DND-41 (cell line): ENCODE measurements at regions not wholly inside any gene's neighbourhood (a gene's known extent, or its start where the extent isn't known, plus 50 kb on each side); places are given as distances from the start of the nearest gene placed in this dataset.

Source experiments
- ATAC-seq: fragments of 200-7000 bp; cut with Tn5 transposase; 3 replicates; pipeline ENCODE4 v1.9.1; 2021; ENCODE audit warnings: low read depth; ENCODE audit not compliant: insufficient read depth
- DNase-seq: peaks from one replicate; pipeline ENCODE4 v3.0.0-alpha.2; 2020
- H2AFZ ChIP-seq: 2 replicates; pipeline ENCODE4 v1.6.0; 2012; ENCODE audit warnings: low read depth, low read length
- H3K27ac ChIP-seq: 2 replicates; pipeline ENCODE4 v1.5.1; 2012; ENCODE audit warnings: low read length, inconsistent platforms
- H3K27me3 ChIP-seq: fragments of 200-600 bp; sonication (generic); 2 replicates; pipeline ENCODE4 v1.6.0; 2012; ENCODE audit warnings: low read length, mild to moderate bottlenecking, inconsistent platforms; ENCODE audit not compliant: insufficient read depth, poor library complexity
- H3K36me3 ChIP-seq: 2 replicates; pipeline ENCODE4 v1.5.1; 2012; ENCODE audit warnings: low read length, inconsistent platforms; ENCODE audit not compliant: insufficient read depth
- H3K4me1 ChIP-seq: 2 replicates; pipeline ENCODE4 v1.5.1; 2012; ENCODE audit warnings: mild to moderate bottlenecking, low read length; ENCODE audit not compliant: insufficient read depth
- H3K4me2 ChIP-seq: 2 replicates; pipeline ENCODE4 v1.6.0; 2012; ENCODE audit warnings: mild to moderate bottlenecking, moderate library complexity, low read length, inconsistent platforms; ENCODE audit not compliant: insufficient read depth
- H3K4me3 ChIP-seq, 2 experiments: fragments of 200-600 bp in 1 of 2; shearing (Covaris generic) in 1 of 2; 2 replicates each; pipeline ENCODE4 v1.5.1; 2012 to 2016; ENCODE audit warnings: inconsistent platforms in 2 of 2, low read length in 2 of 2, mild to moderate bottlenecking in 2 of 2, low read depth in 1 of 2, moderate library complexity in 1 of 2
- H3K79me2 ChIP-seq: 2 replicates; pipeline ENCODE4 v1.6.0; 2012; ENCODE audit warnings: low read length, inconsistent platforms; ENCODE audit not compliant: insufficient read depth
- H3K9ac ChIP-seq: 2 replicates; pipeline ENCODE4 v1.6.0; 2012; ENCODE audit warnings: low read depth, mild to moderate bottlenecking, inconsistent platforms, low read length, moderate library complexity
- H3K9me3 ChIP-seq: 2 replicates; pipeline ENCODE4 v1.5.1; 2012; ENCODE audit warnings: low read length, moderate library complexity, mild to moderate bottlenecking, inconsistent platforms; ENCODE audit not compliant: insufficient read depth, severe bottlenecking
- H4K20me1 ChIP-seq: 2 replicates; pipeline ENCODE4 v1.6.0; 2012; ENCODE audit warnings: low read length; ENCODE audit not compliant: insufficient read depth
- CTCF ChIP-seq: IDR thresholded peaks from 2 replicates; pipeline ENCODE4 v1.5.1; 2012; ENCODE audit warnings: borderline replicate concordance, low read length, moderate library complexity, mild to moderate bottlenecking; ENCODE audit not compliant: poor library complexity, severe bottlenecking; ENCODE audit errors: extremely low read depth
- EZH2 ChIP-seq: IDR thresholded peaks from 3 replicates; pipeline ENCODE4 v1.6.1; 2012; ENCODE audit warnings: borderline replicate concordance, low read depth, mild to moderate bottlenecking, moderate library complexity, low read length, inconsistent platforms; ENCODE audit not compliant: severe bottlenecking

GRCh38 chr22:27385261-27385998 lies 416.1 kb downstream of the MN1 start:
- Histone ChIP-seq H3K36me3 (no peaks in the 10 kb centered on the region), H3K9ac (no peak overlapping the region), H3K4me3 (no peak overlapping the region), H3K4me1 (no peaks in the 10 kb centered on the region), H3K4me2 (no peak overlapping the region), H3K27ac (no peak overlapping the region), H2AFZ (no peak overlapping the region), H3K27me3 (peaks cover 22% of the 10 kb centered on the region), H3K79me2 (no peaks in the 10 kb centered on the region), H3K9me3 (no peaks in the 10 kb centered on the region), H4K20me1 (no peaks in the 10 kb centered on the region; the same call in 1 of the 2 replicates)
- DNase-seq: no peak
- no peak for ATAC-seq
- TF ChIP-seq CTCF (no peak), EZH2 (no peak)

GRCh38 chr22:27386186-27386585 lies 415.4 kb downstream of the MN1 start:
- Histone ChIP-seq H3K9me3 (no peaks in the 10 kb centered on the region), H3K9ac (no peak overlapping the region), H3K4me3 (no peak overlapping the region), H3K4me1 (no peaks in the 10 kb centered on the region), H3K4me2 (no peak overlapping the region), H2AFZ (no peak overlapping the region), H4K20me1 (no peaks in the 10 kb centered on the region; the same call in 1 of the 2 replicates), H3K36me3 (no peaks in the 10 kb centered on the region), H3K27ac (no peak overlapping the region), H3K79me2 (no peaks in the 10 kb centered on the region), H3K27me3 (peaks cover 22% of the 10 kb centered on the region)
- no peak for TF ChIP-seq CTCF
- no peak for TF ChIP-seq EZH2
- ATAC-seq (no peak), DNase-seq (no peak)

- Histone ChIP-seq H4K20me1 (no peaks in the 10 kb centered on the region), H2AFZ (no peak overlapping the region), H3K9me3 (no peaks in the 10 kb centered on the region), H3K4me3 (no peak overlapping the region), H3K79me2 (no peaks in the 10 kb centered on the region), H3K27ac (no peak overlapping the region), H3K9ac (no peak overlapping the region), H3K4me1 (no peaks in the 10 kb centered on the region), H3K36me3 (no peaks in the 10 kb centered on the region), H3K4me2 (no peak overlapping the region), H3K27me3 (peaks cover 22% of the 10 kb centered on the region)
- TF ChIP-seq EZH2 (no peak), CTCF (no peak)
- ATAC-seq: no peak
- DNase-seq: no peak
Measured at GRCh38 chr22:27387561-27387960, 414.0 kb downstream of the MN1 start.
